GM21825 (cell line): ENCODE measurements at regions not wholly inside any gene's neighbourhood (a gene's known extent, or its start where the extent isn't known, plus 50 kb on each side); places are given as distances from the start of the nearest gene placed in this dataset.

Experiments
- ATAC-seq: cut with Tn5 transposase; IDR thresholded peaks from one replicate; pipeline ENCODE4 v1.9.1; 2021; ENCODE audit warnings: mild to moderate bottlenecking, moderate library complexity; ENCODE audit not compliant: unreplicated experiment

DNA sequence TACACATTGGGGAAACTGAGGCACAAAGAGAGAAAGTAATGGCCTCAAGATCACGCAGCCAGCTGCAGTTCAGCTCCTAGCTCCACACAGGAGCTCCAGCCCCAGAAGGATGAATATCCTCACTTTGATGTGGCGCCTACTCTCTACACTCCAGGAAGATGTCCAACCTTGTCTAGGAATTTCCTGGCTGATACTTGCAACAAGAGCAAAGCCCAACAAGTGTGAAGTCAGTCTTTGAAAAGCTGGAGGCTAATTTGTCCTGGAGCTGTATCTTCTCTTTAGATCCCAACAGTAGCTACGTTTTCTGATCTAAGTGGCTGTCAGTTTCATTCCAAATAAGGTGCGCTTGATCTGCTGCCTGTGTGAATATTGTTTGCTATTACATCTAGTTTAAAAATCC, 344.9 kb downstream of the PTPRU start:
- ATAC-seq: no peak

DNA sequence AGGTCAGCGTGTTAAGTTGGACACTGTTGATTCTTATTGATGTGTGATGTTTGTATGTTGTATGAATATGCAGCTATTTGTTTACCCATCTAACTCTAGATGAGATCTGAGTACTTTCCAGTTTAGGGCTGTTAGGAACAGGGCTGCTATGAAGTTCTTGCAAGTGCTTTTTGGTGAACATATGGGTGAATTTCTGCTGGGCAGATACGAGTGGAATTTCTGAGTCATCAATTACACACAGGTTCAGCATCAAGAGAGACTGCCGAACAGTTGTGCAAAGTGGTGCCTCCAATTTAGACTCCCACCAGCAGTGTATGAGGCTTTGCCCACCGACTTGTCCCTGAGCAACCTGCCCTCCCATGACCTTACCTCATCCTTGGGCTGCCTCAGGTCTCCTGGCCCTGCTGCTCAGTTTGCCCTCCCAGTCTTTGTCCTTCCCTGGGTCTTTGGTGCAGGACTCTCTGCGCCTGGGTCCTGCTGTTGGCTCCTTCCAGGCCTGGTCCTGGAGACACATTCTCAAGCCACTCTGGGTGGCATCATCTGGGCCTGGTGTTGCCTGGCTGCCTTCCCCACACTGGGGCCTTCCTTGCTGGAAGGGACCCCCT, 343.6 kb downstream of the PTPRU start:
- no peak for ATAC-seq

DNA sequence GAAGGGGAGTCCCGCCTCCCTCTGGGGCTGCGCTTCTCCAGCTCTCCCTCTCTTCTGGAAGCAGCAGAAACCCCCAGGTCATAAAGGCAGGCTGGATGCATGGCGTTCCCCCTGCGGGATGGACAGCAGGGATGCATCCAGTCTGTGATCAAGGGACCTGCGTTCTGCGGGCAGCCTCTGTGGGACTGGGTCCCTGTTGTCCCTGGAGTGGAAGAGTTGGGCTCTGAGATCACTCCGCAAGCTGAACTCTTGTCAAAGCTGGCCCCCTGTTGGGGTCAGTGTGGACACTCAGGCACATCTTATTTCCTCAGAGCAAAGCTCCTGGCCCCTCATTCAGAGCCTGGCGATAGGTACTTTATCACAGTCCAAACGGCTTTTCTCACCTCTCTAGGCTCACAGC, 341.2 kb downstream of the PTPRU start:
- no peak for ATAC-seq

DNA sequence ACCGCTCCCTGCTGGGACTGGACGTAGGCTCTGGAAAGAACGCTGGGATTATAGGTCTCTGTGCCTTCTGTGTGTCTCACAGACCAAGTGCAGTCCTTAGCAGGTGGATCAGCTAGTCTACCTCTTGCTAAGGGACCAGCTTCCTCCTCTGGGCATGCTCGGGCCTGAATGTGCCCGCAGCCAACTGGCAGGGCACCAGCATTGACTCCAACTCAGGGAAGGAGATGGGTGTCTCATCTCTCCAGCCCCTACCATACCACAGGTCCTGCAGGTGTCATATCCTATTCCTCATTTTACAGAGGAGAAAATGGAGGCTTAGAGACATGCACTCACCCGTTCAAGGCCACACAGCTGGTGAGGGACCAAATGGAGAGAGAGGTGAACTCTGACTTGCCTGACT, 340.2 kb downstream of the PTPRU start:
- ATAC-seq: no peak

DNA sequence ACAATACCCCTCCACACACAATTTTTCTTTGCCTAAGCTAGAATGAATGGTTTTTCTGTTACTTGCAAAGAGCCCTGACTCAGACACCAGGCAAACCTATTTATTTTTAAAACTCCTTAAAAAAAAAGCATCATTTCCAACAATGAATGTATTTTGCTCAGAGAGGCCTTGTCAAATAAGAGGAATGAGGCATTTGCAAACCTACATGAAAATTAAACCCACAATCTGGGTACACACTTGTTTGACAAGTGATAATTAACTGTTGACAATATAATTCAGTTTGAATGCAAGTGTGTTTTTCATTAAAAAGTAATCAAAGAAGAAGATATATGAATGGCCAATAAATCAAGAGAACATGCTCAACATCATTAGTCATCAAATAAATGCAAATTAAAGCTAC, 339.5 kb downstream of the PTPRU start:
- no peak for ATAC-seq

DNA sequence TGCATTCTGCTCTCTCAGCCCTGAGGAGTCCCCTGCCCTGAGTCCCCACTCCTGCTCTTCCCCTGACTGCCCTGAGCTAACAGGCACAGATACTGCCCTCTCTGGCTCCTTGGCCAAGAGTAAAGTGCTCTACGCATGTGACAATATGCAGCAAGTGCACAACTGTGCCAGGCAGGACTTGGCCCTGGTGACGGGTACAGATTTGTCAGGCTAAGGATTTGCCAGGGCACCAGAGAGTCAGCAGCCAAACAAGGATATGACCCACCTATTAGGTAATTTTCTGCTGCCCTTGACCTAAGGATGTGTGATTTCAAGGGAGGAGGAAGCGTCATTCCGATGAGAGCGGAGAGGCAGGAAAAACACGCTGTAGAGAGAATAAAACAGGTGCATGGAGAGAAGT, 339.0 kb downstream of the PTPRU start:
- no peak for ATAC-seq

DNA sequence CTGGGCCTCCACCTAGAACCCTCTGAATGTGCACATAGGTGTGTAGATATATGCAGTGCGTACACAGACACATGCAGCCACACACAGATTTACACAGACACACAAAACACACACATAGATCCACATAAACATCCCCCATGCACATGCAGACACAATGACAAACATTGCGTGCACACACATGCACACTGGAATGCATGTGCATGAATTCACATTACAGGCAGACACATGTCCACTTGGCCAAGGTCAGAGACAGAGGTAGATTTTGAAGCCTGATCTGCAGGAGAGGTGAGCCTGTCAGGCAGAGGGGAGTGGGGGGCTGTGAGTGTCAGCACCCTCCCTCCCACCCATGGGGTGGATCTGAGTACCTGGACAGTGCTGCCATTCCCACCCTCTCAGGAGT, 338.5 kb downstream of the PTPRU start:
- no peak for ATAC-seq

- no peak for ATAC-seq
Observed at GRCh38 chr1:29569971-29570634, 333.8 kb downstream of the PTPRU start.

GRCh38 chr1:29567257-29567656, 330.9 kb downstream of the PTPRU start:
- ATAC-seq: no peak

- ATAC-seq: no peak
Observed at GRCh38 chr1:29565490-29565889, 329.2 kb downstream of the PTPRU start.

GRCh38 chr1:29563571-29563970, 327.2 kb downstream of the PTPRU start:
- ATAC-seq: no peak

DNA sequence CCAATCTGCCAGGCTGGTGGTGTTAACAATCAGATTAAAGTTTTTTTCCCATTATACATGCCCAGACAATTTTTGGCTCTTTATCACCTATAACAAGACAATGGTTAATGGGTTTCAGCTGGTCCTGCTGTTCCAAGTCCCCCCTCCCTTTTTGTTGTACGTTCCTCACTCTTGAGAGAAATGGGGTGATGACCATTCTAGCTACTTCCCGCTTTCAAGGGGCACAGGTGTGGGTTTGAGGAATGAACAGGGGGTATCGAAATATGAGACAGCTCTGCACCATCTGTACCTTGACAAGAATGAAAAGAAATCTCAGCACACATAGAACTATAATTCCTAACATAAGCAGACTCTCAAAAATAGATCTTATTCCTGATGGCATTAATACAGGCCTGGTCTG, 326.8 kb downstream of the PTPRU start:
- no peak for ATAC-seq

- ATAC-seq: no peak
Observed at GRCh38 chr1:29559056-29559455, 322.7 kb downstream of the PTPRU start.

DNA sequence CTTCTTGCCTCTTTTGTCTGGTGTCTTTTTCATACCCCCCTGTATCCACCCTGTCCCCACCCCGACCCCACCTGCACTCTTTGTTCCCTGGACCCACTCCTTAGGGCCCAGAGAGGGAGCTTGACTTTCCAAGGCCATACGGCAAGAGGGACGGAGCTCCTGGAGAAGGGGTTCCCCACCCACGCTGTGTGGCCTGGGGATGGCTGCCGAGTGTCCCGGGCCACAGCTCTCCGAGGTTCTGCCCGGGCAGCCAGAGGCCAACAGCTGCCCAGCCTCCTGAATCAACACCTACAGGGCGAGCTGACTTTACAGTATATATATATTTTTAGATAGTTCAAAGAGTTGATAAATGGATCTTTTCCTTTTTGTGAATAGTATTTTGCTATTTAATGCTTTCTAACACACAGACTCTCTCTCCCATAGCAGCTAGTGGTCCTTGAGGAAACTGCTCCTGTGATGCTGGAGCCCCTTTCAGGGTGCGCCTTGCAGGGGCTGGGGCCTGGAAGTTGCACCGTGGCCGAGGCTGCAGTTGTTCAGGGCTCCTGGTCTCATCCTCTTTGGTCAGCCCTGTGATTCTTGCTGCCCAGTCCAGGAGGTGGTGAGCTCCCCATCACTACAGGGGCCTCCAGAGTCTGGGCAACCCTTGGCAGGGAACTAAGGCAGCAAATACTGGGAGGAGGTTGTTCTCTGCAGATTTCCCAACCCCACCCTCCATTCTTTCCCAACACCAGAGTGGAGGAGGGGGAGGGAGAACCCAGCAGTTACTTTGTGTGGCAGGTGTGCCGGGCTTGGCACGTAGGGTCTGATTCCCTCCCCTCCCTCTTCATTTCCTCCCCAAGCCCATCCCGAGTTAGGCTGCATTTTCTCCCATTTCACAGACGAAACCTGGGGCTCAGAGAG, 321.6 kb downstream of the PTPRU start:
- no peak for ATAC-seq

DNA sequence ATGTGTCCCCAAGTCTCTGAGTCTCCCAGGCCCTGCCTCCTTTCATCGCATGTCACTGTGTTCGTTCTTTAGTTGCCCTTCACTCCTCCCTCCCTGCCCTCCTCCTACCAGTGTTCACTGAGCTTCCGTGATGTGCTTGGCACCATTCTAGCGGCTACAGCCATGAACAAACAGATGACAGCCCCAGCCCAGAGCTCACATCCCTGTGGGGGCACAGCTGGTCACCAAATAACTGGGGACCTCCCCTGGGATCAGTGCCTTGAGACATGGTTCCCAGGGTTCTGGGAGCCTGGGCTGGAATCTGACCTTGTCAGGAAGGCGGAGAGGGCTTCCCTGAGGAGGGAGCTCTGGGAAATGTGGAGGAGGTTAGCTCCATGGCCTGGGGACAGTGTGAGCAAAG, 320.7 kb downstream of the PTPRU start:
- no peak for ATAC-seq

DNA sequence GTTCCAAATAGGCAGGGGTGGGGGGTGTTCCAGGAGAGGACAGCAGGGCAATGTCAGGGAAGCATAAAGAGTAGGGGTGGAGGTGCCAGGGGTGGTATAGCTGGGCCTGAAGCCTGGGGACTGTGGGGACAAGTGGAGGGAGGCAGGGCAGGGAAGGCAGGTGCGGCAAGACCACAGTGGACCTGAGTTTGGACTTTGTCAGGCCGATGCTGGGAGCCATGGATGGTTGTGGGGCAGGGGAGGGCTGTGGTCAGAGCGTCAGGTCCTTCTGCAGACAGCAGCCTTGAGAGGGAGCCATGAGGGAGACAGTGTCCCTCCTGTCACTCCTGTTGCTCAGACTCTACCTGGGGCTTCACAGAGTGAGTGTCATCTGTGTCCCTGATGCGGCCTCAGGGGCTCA, 320.3 kb downstream of the PTPRU start:
- ATAC-seq: no peak

DNA sequence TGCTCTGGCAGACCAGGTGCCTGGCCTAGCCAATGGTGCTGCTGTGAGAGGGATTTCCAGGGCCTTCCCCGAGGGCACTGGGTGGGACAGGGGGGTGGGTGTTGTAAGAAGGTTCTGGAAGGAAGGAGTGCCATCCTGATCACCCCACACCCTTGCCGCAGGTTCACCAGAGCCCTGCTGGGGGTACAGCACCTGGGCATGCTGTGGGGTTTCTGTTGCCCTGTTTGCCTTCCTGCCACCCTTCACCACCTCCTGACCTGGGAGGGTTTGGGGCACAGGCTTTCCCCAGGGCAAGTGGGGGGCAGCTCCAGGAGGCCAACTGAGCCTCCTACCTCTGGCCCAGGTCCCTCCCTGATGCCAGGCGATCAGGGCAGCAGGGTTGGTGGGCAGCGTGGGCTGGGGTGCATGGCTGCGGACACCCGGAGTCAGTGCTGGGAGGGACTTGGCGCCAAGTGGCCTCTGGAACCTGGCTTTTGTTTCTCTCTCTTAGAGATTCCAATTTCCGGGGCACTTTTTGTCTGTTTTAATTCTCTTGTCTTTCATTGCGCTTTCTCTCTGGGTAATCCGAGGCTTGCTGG, 318.8 kb downstream of the PTPRU start:
- no peak for ATAC-seq

- no peak for ATAC-seq
Observed at GRCh38 chr1:29554208-29554778, 318.0 kb downstream of the PTPRU start.

DNA sequence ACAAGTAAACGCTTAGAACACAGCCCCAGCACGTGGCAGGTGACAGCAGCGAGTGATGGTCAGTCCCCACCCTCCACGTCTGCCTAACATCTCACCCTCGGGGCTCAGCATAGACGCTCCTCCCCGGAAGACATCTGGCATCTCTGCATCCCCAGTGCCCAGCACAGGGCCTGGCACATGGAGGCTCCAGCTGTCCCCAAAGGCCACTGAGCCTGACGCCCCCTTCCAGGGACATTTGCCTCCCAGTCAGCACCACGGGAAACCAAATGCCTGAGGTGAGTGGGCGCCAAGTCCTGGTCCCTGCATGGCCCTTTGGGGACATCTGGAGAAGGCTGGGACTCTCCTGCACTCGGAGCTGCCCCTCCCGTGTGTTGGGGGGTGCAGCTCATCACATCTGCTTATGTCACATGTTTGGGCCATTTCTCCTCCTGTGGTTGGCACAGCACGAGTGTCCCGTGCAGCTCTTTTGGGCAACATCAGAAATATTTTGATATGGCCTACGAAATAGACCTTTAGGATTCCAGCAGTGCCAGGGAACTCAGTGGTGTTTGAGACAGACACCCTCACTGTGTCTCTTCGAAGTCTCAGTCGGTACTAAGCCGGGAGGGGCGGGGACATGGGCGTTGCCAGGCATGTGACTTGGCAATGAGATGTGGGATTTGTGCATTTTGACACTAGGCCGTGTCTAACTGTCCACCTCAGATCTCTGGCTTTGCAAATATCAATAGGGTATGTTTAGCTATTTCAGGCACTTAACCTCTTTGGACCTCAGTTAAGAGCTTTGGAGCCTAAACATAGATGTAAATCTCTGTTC, 315.0 kb downstream of the PTPRU start:
- ATAC-seq: no peak

GRCh38 chr1:29550119-29550841, 314.0 kb downstream of the PTPRU start:
- no peak for ATAC-seq
